Tibial nerve (tissue), 4 donors: ENCODE measurements at regions not wholly inside any gene's neighbourhood (a gene's known extent, or its start where the extent isn't known, plus 50 kb on each side); places are given as distances from the start of the nearest gene placed in this dataset.

Experiments
- DNase-seq, 2 donors: peaks; one replicate each; pipeline ENCODE4 v3.0.0-alpha.2; 2019; ENCODE audit warnings: low spot score in 2 of 2
- H3K27ac ChIP-seq, 4 donors: fragments of 200-600 bp; sonication (generic) in 3 of 4; one replicate each; pipeline ENCODE4 v1.5.1; 2017 to 2019; ENCODE audit warnings: mild to moderate bottlenecking in 1 of 4
- H3K27me3 ChIP-seq, 2 donors: fragments of 200-600 bp; sonication (generic) in 1 of 2; one replicate each; pipeline versions ENCODE4 v1.5.1 to v1.6.0; 2017 to 2019
- H3K36me3 ChIP-seq, 3 donors: fragments of 200-600 bp; sonication (generic); one replicate each; pipeline ENCODE4 v1.5.1; 2018 to 2019
- H3K4me1 ChIP-seq, 4 donors: fragments of 200-600 bp; sonication (generic) in 3 of 4; one replicate each; pipeline ENCODE4 v1.5.1; 2017 to 2019
- H3K4me3 ChIP-seq, 4 donors: fragments of 200-600 bp; sonication (generic) in 3 of 4; one replicate each; pipeline ENCODE4 v1.5.1; 2017 to 2019; ENCODE audit warnings: mild to moderate bottlenecking in 1 of 4, moderate library complexity in 1 of 4
- H3K9me3 ChIP-seq, 4 donors: fragments of 200-600 bp; sonication (generic) in 3 of 4; one replicate each; pipeline ENCODE4 v1.5.1; 2017 to 2019
- EP300 ChIP-seq, 2 donors: sonication (generic); formaldehyde crosslinking; IDR thresholded peaks; one replicate each; pipeline ENCODE4 v1.6.1; 2017; ENCODE audit warnings: antibody characterized with exemption in 2 of 2, mild to moderate bottlenecking in 1 of 2
- POLR2A ChIP-seq, 2 donors: fragments of 450-650 bp; IDR thresholded peaks; one replicate each; pipeline ENCODE4 v1.6.1; 2017; ENCODE audit warnings: antibody characterized with exemption in 2 of 2, mild to moderate bottlenecking in 2 of 2, moderate library complexity in 2 of 2
- WGBS, 2 donors: methylation state at CpG; one replicate each; pipeline ENCODE4 v1.1.5; 2018; 5-methylcytosine and 5-hydroxymethylcytosine counted together
- TF ChIP-seq, protein P1 (sequence below), 5 experiments: fragments of 200-600 bp in 3 of 5; fragments of 450-650 bp in 2 of 5; sonication (generic) in 3 of 5; IDR thresholded peaks; one replicate each; pipeline ENCODE4 v1.5.1; 2016 to 2019; ENCODE audit warnings: antibody characterized with exemption in 5 of 5, mild to moderate bottlenecking in 3 of 5, moderate library complexity in 2 of 5

DNA sequence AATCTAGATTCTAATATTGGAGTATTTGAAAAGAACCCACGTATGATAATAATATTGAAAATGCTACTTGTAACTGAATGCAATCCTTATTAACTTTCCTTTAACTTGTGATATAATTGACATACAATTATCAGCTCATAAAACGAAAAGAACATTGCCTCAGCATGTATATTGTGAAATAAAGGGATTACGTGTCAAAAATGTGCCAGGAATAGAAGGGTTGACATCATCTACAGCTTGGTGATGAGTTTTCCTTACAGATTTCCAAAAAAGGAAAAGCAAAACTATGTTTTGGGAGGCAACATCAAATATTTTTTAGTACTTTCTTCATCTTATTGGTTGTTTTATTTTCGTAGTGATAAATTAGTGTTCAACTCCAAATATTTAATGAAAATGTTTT, 266.0 kb upstream of the PTGER4 start:
- TF ChIP-seq EP300 (IDR thresholded peaks at IDR 0.05) = no peak
- TF ChIP-seq POLR2A (IDR thresholded peaks at IDR 0.05) = no peak
- TF ChIP-seq, protein P1, sequence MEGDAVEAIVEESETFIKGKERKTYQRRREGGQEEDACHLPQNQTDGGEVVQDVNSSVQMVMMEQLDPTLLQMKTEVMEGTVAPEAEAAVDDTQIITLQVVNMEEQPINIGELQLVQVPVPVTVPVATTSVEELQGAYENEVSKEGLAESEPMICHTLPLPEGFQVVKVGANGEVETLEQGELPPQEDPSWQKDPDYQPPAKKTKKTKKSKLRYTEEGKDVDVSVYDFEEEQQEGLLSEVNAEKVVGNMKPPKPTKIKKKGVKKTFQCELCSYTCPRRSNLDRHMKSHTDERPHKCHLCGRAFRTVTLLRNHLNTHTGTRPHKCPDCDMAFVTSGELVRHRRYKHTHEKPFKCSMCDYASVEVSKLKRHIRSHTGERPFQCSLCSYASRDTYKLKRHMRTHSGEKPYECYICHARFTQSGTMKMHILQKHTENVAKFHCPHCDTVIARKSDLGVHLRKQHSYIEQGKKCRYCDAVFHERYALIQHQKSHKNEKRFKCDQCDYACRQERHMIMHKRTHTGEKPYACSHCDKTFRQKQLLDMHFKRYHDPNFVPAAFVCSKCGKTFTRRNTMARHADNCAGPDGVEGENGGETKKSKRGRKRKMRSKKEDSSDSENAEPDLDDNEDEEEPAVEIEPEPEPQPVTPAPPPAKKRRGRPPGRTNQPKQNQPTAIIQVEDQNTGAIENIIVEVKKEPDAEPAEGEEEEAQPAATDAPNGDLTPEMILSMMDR (IDR thresholded peaks at IDR 0.05) = no peak
- Histone ChIP-seq H3K4me1 (peaks cover 0 to 12% (median 5%) of the 10 kb centered on the region in 4 donors), H3K27ac (no peak overlapping the region), H3K4me3 (no peak overlapping the region), H3K9me3 (peaks cover 0 to 5% (median 0%) of the 10 kb centered on the region in 4 donors), H3K36me3 (no peaks in the 10 kb centered on the region), H3K27me3 (no peaks in the 10 kb centered on the region)
- 79 to 82% methylated on average over 4 of the region's 4 CpGs for WGBS, 2 donors
- no peak for DNase-seq

DNA sequence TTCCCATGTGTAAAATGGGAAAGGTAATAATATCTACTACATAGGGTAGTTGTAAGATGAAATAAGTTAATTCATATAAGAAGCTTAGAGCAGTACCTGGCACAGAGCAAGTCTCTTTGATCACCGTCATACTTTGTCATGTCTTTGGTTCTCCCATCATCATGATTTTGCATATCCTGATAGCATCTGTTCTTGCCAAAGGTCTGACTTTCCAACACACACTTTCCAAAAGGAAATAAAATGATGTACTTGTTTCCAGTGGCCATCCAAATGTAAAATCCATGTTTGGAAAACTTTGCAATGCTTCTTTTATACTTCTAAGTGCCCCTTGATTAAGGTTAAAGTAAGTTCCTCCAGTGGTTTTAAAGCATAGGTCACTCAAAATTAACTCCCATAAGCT, 266.9 kb upstream of the PTGER4 start:
- 81 to 94% methylated on average over 1 of the region's 1 CpG for WGBS, 2 donors
- no peak for TF ChIP-seq EP300 (IDR thresholded peaks at IDR 0.05)
- no peak for TF ChIP-seq POLR2A (IDR thresholded peaks at IDR 0.05)
- TF ChIP-seq, protein P1 (IDR thresholded peaks at IDR 0.05) = no peak

DNA sequence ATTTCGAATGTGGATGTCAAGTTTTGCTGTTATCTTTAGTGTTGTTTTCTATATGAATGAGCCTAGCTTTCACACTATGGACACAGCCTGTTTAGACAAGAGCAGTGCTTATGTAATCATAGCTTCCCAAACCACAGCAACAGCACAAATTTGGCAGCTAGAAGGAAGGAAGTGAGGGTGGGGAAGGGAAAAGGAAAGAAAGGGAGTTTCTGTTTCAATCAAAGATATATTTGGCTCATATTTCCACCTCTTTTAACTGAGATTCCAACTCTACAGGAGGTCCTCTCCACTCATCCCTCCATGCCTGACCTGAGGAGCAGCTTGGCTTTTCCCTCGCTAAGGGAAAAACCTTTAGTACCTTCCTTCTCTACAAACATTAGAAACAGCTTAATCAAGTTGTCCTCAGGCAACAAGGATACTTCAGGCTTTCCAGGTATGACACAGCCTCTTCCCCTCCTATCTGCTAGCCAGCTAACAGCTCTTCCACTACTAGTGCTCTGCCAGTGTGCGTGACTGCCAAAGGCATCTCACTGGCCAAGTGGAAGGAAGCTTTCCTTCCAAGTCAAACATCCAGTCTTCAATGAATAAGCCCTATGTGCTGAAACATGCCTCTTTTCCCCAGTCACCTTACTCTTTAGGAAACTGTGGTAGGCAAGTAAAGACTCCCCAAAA, 268.6 kb upstream of the PTGER4 start:
- 57 to 60% methylated on average over 3 of the region's 3 CpGs for WGBS, 2 donors
- Histone ChIP-seq H3K9me3 (no peaks in the 10 kb centered on the region), H3K36me3 (no peaks in the 10 kb centered on the region), H3K27me3 (no peaks in the 10 kb centered on the region), H3K27ac (peak overlapping the region in 3 of 4 donors; percentile 23 to 72 (median 59)), H3K4me1 (peaks cover 0 to 20% (median 7%) of the 10 kb centered on the region in 4 donors), H3K4me3 (no peak overlapping the region)
- DNase-seq = peak in 1 of 2 donors; percentile 20
- TF ChIP-seq EP300 (IDR thresholded peaks at IDR 0.05) = peak in 1 of 2 donors; percentile 74
- TF ChIP-seq POLR2A (IDR thresholded peaks at IDR 0.05) = no peak

More for the DNA sequence above, 266.9 kb upstream of the PTGER4 start:
- H3K4me1 ChIP-seq = peaks cover 0 to 12% (median 5%) of the 10 kb centered on the region in 4 donors
- no peaks in the 10 kb centered on the region for H3K36me3 ChIP-seq
- no peak overlapping the region for H3K4me3 ChIP-seq
- no peak for DNase-seq
- H3K27me3 ChIP-seq = no peaks in the 10 kb centered on the region
- H3K27ac ChIP-seq = no peak overlapping the region
- no peaks in the 10 kb centered on the region for H3K9me3 ChIP-seq

DNA sequence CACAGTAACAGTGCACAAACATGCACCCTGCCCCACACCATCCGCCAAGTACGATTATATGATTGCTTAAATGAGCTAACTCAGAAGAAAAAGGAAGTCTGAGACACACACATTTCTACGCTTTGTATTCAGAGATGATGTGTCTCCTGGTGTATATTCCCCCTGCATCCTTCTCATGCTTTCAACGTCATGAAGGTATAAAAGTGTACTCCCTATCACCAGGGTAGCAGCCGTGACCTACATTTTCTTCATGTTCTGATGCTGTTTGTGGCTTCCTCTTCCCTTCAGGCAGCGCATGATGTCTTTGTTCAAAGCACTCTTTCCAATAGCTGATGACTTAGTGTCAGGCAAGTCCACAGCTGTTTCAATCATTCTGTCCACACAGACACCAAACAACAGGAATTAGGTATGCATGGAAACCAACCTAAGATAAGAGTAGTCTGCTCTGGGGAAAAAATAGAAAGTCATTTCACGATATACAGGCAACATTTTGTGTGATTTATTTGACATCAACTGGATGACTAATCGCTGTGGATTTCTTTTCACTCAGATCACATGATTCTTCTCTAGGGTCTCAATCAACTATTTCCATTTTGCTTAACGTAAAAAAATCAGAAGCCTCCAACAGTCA, 269.4 kb upstream of the PTGER4 start:
- peaks cover 0 to 28% (median 13%) of the 10 kb centered on the region in 4 donors for H3K4me1 ChIP-seq
- H3K27ac ChIP-seq = peak overlapping the region in 3 of 4 donors; percentile 28 to 72 (median 59)
- no peak for TF ChIP-seq POLR2A (IDR thresholded peaks at IDR 0.05)
- TF ChIP-seq EP300 (IDR thresholded peaks at IDR 0.05) = peak in 1 of 2 donors; percentile 21
- H3K36me3 ChIP-seq = no peaks in the 10 kb centered on the region
- no peak overlapping the region for H3K4me3 ChIP-seq
- no peak for DNase-seq
- H3K9me3 ChIP-seq = no peaks in the 10 kb centered on the region
- no peaks in the 10 kb centered on the region for H3K27me3 ChIP-seq
- 55 to 61% methylated on average over 9 of the region's 9 CpGs for WGBS, 2 donors

DNA sequence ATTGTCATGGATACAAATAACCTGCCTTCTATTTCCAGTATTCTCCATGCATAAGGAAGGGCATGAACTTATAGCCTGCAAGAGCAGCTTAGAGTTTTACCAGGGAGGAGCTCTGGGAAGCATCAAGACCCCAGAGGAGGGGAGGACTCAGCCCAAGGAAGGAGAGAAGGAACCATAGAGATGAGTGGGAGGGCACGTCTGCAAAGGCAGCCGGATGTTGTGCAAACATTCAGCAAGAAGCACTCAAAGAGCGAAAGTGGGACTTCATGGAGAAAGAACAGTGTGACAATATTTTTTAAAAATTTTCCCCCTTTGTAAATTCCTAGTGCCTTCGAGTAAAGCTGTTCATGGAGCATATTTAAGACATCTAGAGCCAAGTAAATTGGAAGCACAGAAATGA, 270.1 kb upstream of the PTGER4 start:
- Histone ChIP-seq H3K4me1 (peaks cover 0 to 35% (median 17%) of the 10 kb centered on the region in 4 donors), H3K27ac (peak overlapping the region in 2 of 4 donors; percentile 8 to 28), H3K4me3 (no peak overlapping the region), H3K27me3 (no peaks in the 10 kb centered on the region), H3K9me3 (no peaks in the 10 kb centered on the region), H3K36me3 (no peaks in the 10 kb centered on the region)
- TF ChIP-seq, protein P1 (IDR thresholded peaks at IDR 0.05) = no peak
- TF ChIP-seq POLR2A (IDR thresholded peaks at IDR 0.05) = no peak
- TF ChIP-seq EP300 (IDR thresholded peaks at IDR 0.05) = no peak
- DNase-seq = no peak
- 64 to 82% methylated on average over 4 of the region's 4 CpGs for WGBS, 2 donors

DNA sequence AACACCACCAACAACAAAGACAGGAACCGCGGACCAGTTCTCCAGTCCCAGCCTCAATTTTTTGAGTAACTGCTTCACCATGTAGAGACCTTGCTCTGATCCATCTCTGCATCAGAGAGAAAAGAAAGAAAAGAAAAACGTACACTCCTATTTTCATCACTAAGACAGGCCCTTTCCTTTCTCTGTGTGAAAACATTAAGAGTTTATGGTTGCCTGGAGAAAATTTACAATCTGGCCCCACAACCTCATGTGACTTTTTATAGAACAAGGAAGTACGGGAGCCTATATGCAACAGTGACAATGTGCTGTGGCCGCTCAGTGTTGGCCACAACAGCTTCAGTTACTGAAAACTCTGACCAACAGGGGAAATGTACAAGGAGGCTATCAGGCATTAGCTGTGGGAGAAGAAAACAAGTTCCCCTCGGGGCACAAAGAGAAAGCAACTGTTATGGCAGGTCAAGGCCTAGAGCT, 272.9 kb upstream of the PTGER4 start:
- TF ChIP-seq POLR2A (IDR thresholded peaks at IDR 0.05) (no peak), EP300 (IDR thresholded peaks at IDR 0.05) (peak in 1 of 2 donors; percentile 18)
- DNase-seq = no peak
- Histone ChIP-seq H3K27ac (peak overlapping the region in 3 of 4 donors; percentile 44 to 64 (median 50)), H3K4me3 (no peak overlapping the region), H3K4me1 (peaks cover 0 to 38% (median 17%) of the 10 kb centered on the region in 4 donors), H3K36me3 (no peaks in the 10 kb centered on the region), H3K27me3 (no peaks in the 10 kb centered on the region), H3K9me3 (no peaks in the 10 kb centered on the region)
- 49 to 54% methylated on average over 6 of the region's 6 CpGs for WGBS, 2 donors
